Thoracic aorta (tissue), 2 donors: ENCODE measurements at regions not wholly inside any gene's neighbourhood (a gene's known extent, or its start where the extent isn't known, plus 50 kb on each side); places are given as distances from the start of the nearest gene placed in this dataset.

Source experiments
- ATAC-seq: fragments of 150-250 bp; one replicate; pipeline ENCODE4 v1.8.0; 2017; ENCODE audit warnings: low read depth; ENCODE audit not compliant: insufficient number of reproducible peaks, low FRiP score
- DNase-seq: peaks from one replicate; pipeline ENCODE4 v3.0.0-alpha.2; 2020; ENCODE audit warnings: low spot score
- H3K27ac ChIP-seq, 2 donors: fragments of 200-600 bp; sonication (generic); 1 replicate in 1 of 2; 2 replicates in 1 of 2; pipeline ENCODE4 v1.5.1; 2016; ENCODE audit warnings: mild to moderate bottlenecking in 2 of 2, moderate library complexity in 2 of 2
- H3K27me3 ChIP-seq: fragments of 200-600 bp; sonication (generic); replicated peaks from 2 replicates; pipeline ENCODE4 v1.6.0; 2016; ENCODE audit warnings: mild to moderate bottlenecking; ENCODE audit not compliant: insufficient read depth
- H3K36me3 ChIP-seq: fragments of 200-600 bp; sonication (generic); one replicate; pipeline ENCODE4 v1.5.1; 2016
- H3K4me1 ChIP-seq, 2 donors: fragments of 200-600 bp; sonication (generic); 1 replicate in 1 of 2; 2 replicates in 1 of 2; pipeline versions ENCODE4 v1.5.1 to v1.6.0; 2016; ENCODE audit warnings: low read depth in 2 of 2, mild to moderate bottlenecking in 1 of 2; ENCODE audit not compliant: control insufficient read depth in 1 of 2
- H3K4me3 ChIP-seq: fragments of 200-600 bp; sonication (generic); 2 replicates; pipeline ENCODE4 v1.5.1; 2016; ENCODE audit warnings: mild to moderate bottlenecking
- H3K9me3 ChIP-seq: fragments of 200-600 bp; sonication (generic); 2 replicates; pipeline ENCODE4 v1.5.1; 2016
- CTCF ChIP-seq: fragments of 200-600 bp; sonication (generic); IDR thresholded peaks from one replicate; pipeline ENCODE4 v1.5.1; 2019; ENCODE audit warnings: antibody characterized with exemption

- Histone ChIP-seq H3K27me3 (no peaks in the 10 kb centered on the region), H3K4me1 (no peaks in the 10 kb centered on the region), H3K9me3 (no peaks in the 10 kb centered on the region), H3K4me3 (no peak overlapping the region), H3K27ac (no peak overlapping the region), H3K36me3 (no peaks in the 10 kb centered on the region)
- DNase-seq (no peak), ATAC-seq (no peak)
- TF ChIP-seq CTCF, result no peak
These were observed 92.0 kb upstream of the GPR26 start for GRCh38 chr10:123574109-123574698.

- ATAC-seq (no peak), DNase-seq (no peak)
- no peak for TF ChIP-seq CTCF
- Histone ChIP-seq H3K27ac (no peak overlapping the region), H3K4me3 (no peak overlapping the region), H3K36me3 (no peaks in the 10 kb centered on the region), H3K27me3 (no peaks in the 10 kb centered on the region), H3K9me3 (no peaks in the 10 kb centered on the region), H3K4me1 (no peaks in the 10 kb centered on the region)
These were observed 91.0 kb upstream of the GPR26 start for GRCh38 chr10:123575105-123575504.

DNA sequence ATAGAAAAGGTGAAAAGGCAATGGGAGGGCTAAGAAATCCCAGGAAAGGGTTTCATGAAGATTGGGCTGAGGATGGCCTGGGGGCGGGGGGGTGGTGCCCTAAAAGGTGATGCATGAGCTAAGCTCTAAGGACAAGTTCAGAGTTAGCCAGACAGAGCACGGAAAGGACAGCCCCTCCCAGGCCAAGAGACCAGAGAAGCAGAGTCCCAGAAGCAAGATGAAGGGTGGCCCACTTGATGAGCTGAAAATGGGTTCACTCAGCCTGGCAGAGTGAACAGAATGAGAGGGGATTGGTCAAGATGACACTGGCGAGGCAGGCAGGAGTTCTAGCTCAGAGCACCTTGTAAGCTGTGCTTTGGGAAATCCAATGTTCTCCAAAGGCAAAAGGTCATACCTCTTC, 89.4 kb upstream of the GPR26 start:
- TF ChIP-seq CTCF, result no peak
- Histone ChIP-seq H3K9me3 (no peaks in the 10 kb centered on the region), H3K4me1 (no peaks in the 10 kb centered on the region), H3K4me3 (no peak overlapping the region), H3K27ac (no peak overlapping the region), H3K36me3 (no peaks in the 10 kb centered on the region), H3K27me3 (no peaks in the 10 kb centered on the region)
- DNase-seq (no peak), ATAC-seq (no peak)

- Histone ChIP-seq H3K9me3 (no peaks in the 10 kb centered on the region), H3K36me3 (no peaks in the 10 kb centered on the region), H3K4me1 (peaks cover 0 to 7% of the 10 kb centered on the region in 2 donors), H3K27me3 (no peaks in the 10 kb centered on the region), H3K4me3 (no peak overlapping the region), H3K27ac (no peak overlapping the region)
- ATAC-seq (no peak), DNase-seq (no peak)
- TF ChIP-seq CTCF, result no peak
These were observed 88.2 kb upstream of the GPR26 start for GRCh38 chr10:123577921-123578461.

DNA sequence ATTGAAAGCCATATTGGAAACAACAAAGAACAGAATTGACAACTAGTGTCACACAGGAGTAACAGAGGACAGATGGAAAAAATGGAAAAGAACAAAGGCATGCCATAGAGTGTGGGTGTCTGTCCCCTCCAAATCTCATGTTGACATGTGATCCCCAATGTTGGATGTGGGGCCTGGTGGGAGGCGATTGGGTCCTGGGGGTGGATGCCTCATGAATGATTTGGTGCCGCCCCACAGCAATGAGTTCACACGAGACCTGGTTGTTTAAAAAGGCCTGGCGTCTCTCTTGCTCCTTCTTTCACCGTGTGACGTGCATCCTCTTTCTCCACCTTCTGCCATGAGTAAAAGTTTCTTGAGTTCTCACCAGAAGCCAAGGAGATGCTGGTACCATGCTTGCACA, 87.4 kb upstream of the GPR26 start:
- peaks cover 0 to 13% of the 10 kb centered on the region in 2 donors for H3K4me1 ChIP-seq
- TF ChIP-seq CTCF, result no peak
- no peaks in the 10 kb centered on the region for H3K27me3 ChIP-seq
- no peaks in the 10 kb centered on the region for H3K9me3 ChIP-seq
- no peak overlapping the region for H3K4me3 ChIP-seq
- DNase-seq, result no peak
- H3K36me3 ChIP-seq, result no peaks in the 10 kb centered on the region
- ATAC-seq, result no peak
- no peak overlapping the region for H3K27ac ChIP-seq
